Skin of body (tissue), 1 donor: ENCODE measurements at regions not wholly inside any gene's neighbourhood (a gene's known extent, or its start where the extent isn't known, plus 50 kb on each side); places are given as distances from the start of the nearest gene placed in this dataset.
"Not testable (repeated sequence)": the region's sequence is repeated elsewhere in the genome, so short reads cannot be mapped to it uniquely, and the experiment has no call there.

Experiments used
- DNase-seq: peaks from one replicate; lab custom pipeline; 2025; lab: John Stamatoyannopoulos, UW

DNA sequence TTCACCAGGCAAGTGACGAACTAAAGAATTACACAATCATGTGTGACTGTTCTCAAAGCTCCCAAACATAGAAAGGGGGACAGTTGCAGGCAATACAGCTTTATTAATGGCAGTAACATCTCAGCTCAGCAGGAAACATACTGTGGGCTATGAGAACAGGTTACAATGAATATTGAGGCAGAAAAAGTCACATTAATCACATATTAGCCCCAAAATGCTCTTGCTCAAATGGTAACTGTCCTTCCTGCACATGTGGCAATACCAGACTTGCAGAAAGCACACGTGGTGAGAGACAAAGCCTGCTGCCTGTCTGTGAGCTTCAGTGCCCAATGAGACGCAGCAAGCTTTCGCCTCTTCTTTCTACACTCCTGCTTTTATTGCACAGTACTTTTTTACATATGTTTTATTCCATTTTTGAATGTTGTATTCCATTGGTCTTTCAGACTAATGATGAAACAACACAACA is 104.9 kb upstream of the ACBD5 start:
- no peak for DNase-seq

DNA sequence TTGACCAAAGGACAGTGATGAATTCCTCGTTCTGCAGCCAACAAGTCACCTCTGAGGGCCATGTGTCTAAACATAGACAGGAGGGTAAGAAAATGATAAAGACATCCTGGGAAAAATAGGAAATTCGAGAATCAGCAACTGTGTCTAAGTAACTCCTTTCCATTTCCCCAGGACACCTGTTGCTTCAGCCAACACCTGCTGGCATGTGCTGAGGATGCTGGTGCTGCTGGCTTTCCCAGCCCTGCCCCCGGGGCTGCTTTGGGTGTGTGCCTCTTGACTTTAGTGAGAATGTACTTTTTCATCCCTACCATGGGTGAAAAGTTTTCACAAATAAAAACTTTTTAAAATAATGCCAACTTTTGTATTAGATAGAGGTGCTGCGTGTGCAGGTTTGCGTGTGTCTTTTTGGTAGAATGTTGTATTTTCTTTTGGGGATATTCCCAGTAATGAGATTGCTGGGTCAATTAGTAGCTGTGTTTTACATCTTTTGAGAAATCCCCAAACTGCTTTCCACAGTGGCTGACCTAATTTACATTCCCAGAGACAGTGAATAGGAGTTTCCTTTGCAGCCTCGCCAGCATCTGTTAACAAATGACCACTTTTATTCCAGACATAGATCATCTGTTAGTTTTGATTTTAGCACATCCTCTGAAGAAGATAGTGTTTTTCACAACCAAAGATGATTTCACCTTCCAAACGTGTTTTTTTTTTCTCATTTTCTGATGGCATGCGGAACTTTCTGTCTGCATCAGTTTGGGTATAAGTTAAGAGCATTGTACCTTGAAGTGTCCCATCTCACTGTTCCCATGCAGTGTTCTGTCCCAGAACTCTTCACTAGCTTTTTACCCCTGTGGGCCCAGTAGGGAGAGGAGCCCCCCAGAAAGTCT is 104.2 kb upstream of the ACBD5 start:
- DNase-seq, result no peak

- DNase-seq, result no peak
Measured at GRCh38 chr10:27341001-27341400, 100.4 kb upstream of the ACBD5 start.

DNA sequence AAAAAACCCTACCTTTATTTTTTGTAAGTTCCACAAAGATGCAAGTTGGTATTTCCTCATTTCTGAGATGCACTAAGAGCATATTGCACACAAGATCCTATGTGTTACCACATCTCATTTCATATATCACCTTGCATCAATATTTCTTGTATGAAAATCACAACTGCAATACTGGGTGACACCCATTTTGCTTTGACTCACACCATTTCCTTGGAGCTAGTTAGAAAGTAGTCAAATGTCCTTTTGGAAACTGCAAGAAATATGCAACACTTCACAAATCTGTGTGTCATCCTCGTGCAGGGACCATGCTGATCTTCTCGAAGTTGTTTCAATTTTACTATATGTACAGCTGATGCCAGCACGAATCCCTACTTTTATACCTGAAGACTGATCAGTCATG is 94.6 kb upstream of the ACBD5 start:
- DNase-seq, result not testable (repeated sequence)

- DNase-seq, result no peak
Measured at GRCh38 chr10:27330074-27330473, 89.5 kb upstream of the ACBD5 start.

DNA sequence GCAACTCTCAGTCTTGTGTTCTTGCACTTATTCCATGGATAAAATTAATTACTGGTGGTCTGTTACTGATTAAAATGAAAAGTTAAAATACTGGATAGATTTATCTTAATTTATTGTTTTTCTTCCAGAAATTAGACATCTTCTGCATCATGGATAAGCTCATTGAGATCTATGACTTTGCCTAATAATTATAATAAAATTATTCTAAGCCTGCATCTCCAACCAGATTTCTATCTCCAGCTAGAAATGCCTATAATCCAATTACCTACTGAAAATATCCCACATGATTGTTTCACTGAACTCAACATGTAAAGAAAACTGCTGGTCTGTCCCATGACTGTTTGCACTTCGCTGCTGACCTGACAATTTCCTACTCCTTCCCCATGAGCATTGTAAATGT is 88.3 kb upstream of the ACBD5 start:
- DNase-seq, result no peak

DNA sequence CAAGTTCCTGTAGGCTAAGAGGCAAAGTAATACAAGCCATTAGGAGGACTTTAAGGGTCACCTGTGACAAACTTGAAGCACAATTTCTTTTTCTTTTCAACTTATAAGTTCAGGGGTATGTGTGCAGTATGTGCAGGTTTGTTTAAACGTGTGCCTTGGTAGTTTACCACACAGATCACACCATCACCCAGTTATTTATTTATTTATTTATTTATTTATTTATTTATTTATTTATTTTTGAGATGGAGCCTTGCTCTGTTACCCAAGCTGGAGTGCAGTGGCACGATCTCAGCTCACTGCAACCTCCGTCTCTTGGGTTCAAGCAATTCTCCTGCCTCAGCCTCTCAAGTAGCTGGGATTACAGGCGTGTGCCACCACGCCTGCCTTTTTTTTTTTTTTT is 86.2 kb upstream of the ACBD5 start:
- not testable (repeated sequence) for DNase-seq

- DNase-seq, result no peak
Measured at GRCh38 chr10:27319752-27320431, 79.3 kb upstream of the ACBD5 start.

DNA sequence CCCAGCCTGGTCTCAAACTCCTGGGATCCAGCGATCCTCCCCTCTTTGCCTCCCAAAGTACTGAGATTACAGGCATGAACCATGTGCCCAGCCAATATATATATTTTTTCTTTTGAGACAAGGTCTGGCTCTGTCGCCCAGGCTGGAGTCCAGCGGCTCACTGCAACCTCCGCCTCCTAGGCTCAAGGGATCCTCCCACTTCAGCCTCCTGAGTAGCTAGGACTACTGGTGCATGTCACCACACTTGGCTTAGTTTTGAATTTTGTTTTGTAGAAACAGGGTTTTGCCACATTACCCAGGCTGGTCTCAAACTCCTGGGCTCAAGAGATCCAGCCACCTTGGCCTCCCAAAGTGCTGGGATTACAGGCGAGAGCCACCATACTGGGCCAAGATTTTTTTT is 78.5 kb upstream of the ACBD5 start:
- not testable (repeated sequence) for DNase-seq

- not testable (repeated sequence) for DNase-seq
Measured at GRCh38 chr10:27315082-27315481, 74.5 kb upstream of the ACBD5 start.

- DNase-seq, result not testable (repeated sequence)
Measured at GRCh38 chr10:27313586-27313985, 73.0 kb upstream of the ACBD5 start.

- no peak for DNase-seq
Measured at GRCh38 chr10:27312854-27313253, 72.3 kb upstream of the ACBD5 start.

- not testable (repeated sequence) for DNase-seq
Measured at GRCh38 chr10:27311809-27312208, 71.2 kb upstream of the ACBD5 start.

DNA sequence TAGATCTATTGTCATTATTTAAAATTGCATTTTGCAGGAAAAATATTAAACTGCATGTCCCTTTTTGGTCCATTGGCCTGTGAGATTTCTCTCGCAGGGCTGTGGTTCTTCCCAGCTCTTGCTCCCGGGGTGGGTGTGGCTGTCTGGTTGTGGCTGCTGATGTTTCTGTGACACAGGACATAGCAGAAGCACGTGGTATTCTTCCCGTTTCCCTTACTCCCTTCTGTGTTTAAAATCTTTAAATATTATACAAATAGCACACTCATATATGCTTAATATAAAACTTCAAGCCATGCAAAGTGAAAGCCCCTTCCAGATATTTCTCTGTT is 57.9 kb upstream of the ACBD5 start:
- not testable (repeated sequence) for DNase-seq

DNA sequence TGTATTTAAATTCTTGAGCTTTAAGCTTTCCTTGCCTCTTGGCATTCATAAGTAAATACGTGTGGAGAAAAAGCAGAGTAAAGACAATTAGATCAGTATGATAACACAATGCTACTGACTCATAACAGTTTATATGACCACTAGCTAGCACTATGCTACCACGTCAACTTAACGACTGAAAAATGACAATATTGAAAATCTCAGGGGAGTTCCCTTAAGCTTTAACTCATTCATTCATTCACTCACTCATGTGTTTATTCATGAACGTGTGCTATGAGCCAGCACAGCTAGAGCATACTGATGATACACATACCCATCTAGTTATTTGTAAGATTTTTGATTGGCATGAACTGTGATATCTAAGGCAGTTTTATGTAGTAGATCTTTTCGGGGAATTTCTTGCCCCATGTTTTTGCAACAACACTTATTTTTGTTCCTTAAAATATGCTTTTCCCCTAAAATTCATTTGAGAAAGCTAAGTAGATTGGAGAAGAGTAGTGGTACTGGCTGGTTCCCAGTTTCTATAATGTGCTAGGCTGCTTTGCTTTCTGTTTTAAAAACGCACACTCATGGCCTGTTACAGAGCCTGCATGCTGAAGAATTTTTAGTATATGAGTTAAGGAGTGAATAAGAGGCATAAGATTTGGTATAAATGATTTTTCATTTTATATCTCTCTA is 57.4 kb upstream of the ACBD5 start:
- no peak for DNase-seq

DNA sequence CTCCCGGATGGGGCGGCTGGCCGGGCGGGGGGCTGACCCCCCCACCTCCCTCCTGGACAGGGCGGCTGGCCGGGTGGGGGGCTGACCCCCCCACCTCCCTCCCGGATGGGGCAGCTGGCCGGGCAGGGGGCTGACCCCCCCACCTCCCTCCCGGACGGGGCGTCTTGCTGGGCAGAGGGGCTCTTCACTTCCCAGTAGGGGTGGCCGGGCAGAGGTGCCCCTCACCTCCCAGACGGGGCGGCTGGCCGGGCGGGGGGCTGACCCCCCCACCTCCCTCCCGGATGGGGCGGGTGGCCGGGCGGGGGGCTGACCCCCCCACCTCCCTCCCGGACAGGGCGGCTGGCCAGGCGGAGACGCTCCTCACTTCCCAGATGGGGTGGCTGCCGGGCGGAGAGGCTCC is 55.7 kb upstream of the ACBD5 start:
- not testable (repeated sequence) for DNase-seq

- not testable (repeated sequence) for DNase-seq
Measured at GRCh38 chr10:27291253-27291895, 50.8 kb upstream of the ACBD5 start.
